ENCODE measurements at regions not wholly inside any gene's neighbourhood (a gene's known extent, or its start where the extent isn't known, plus 50 kb on each side); places are given as distances from the start of the nearest gene placed in this dataset.

DNA sequence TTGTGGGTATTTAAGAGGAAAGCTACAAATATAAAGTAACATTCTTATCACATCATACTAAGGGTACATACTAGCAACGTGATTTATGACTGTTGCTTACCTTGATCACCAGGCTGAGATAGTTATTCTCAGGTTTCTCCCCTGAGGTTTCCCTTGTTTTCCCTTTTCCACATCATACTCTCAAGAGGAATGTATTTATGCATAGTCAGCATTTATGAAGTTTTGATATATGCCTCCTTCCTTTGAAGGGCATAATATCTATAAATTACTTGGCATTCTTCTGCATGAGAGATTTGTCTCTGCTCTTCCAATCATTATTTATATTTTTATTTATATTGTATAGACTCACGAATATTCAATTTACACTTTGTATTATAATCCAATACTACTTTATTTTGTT, 726.7 kb upstream of the ADGRB3 start:
- TF ChIP-seq, protein P1, sequence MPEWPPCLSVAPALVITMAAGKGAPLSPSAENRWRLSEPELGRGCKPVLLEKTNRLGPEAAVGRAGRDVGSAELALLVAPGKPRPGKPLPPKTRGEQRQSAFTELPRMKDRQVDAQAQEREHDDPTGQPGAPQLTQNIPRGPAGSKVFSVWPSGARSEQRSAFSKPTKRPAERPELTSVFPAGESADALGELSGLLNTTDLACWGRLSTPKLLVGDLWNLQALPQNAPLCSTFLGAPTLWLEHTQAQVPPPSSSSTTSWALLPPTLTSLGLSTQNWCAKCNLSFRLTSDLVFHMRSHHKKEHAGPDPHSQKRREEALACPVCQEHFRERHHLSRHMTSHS (tag by site-specific recombination; IDR thresholded peaks at IDR 0.05), result no peak
- TF ChIP-seq, protein P2, sequence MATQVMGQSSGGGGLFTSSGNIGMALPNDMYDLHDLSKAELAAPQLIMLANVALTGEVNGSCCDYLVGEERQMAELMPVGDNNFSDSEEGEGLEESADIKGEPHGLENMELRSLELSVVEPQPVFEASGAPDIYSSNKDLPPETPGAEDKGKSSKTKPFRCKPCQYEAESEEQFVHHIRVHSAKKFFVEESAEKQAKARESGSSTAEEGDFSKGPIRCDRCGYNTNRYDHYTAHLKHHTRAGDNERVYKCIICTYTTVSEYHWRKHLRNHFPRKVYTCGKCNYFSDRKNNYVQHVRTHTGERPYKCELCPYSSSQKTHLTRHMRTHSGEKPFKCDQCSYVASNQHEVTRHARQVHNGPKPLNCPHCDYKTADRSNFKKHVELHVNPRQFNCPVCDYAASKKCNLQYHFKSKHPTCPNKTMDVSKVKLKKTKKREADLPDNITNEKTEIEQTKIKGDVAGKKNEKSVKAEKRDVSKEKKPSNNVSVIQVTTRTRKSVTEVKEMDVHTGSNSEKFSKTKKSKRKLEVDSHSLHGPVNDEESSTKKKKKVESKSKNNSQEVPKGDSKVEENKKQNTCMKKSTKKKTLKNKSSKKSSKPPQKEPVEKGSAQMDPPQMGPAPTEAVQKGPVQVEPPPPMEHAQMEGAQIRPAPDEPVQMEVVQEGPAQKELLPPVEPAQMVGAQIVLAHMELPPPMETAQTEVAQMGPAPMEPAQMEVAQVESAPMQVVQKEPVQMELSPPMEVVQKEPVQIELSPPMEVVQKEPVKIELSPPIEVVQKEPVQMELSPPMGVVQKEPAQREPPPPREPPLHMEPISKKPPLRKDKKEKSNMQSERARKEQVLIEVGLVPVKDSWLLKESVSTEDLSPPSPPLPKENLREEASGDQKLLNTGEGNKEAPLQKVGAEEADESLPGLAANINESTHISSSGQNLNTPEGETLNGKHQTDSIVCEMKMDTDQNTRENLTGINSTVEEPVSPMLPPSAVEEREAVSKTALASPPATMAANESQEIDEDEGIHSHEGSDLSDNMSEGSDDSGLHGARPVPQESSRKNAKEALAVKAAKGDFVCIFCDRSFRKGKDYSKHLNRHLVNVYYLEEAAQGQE (tag by site-specific recombination; IDR thresholded peaks at IDR 0.05), result no peak

All from HEK293 (cell line).